ENCODE measurements at regions not wholly inside any gene's neighbourhood (a gene's known extent, or its start where the extent isn't known, plus 50 kb on each side); places are given as distances from the start of the nearest gene placed in this dataset.

GRCh38 chr19:34844277-34844676 lies 71.3 kb upstream of the ZNF599 start:
- H3K27ac ChIP-seq, result no peak overlapping the region
- H3K27me3 ChIP-seq, result no peaks in the 10 kb centered on the region
- no peak for TF ChIP-seq Cebpa-rat (IDR thresholded peaks at IDR 0.05)

GRCh38 chr19:34841780-34842179 lies 68.8 kb upstream of the ZNF599 start:
- no peaks in the 10 kb centered on the region; the same call in 1 of the 2 replicates for H3K36me3 ChIP-seq
- H3K27ac ChIP-seq, result no peak overlapping the region
- no peak for TF ChIP-seq Cebpa-rat (IDR thresholded peaks at IDR 0.05)
- peaks cover 8% of the 10 kb centered on the region; the same call in 1 of the 2 replicates for H3K4me1 ChIP-seq
- no peaks in the 10 kb centered on the region for H4K20me1 ChIP-seq
- H3K27me3 ChIP-seq, result no peaks in the 10 kb centered on the region
- no peak overlapping the region for H3K9ac ChIP-seq
- 0 out of 2 replicates have a peak, but pooled peaks cover under 1% of the 10 kb centered on the region for H3K9me3 ChIP-seq
- no peak overlapping the region for H3K4me3 ChIP-seq
- no peak overlapping the region for H3K4me2 ChIP-seq

More at GRCh38 chr19:34844277-34844676, 71.3 kb upstream of the ZNF599 start:
- Histone ChIP-seq H3K36me3 (peaks cover 21% of the 10 kb centered on the region), H3K4me2 (no peak overlapping the region), H3K4me3 (no peak overlapping the region), H4K20me1 (no peaks in the 10 kb centered on the region), H3K4me1 (no peaks in the 10 kb centered on the region), H3K9me3 (peaks cover 24% of the 10 kb centered on the region), H3K9ac (no peak overlapping the region)

- no peak overlapping the region for H3K27ac ChIP-seq
- H3K27me3 ChIP-seq, result no peaks in the 10 kb centered on the region
- no peaks in the 10 kb centered on the region for H4K20me1 ChIP-seq
- H3K9me3 ChIP-seq, result no peaks in the 10 kb centered on the region
- H3K4me1 ChIP-seq, result peaks cover 8% of the 10 kb centered on the region; the same call in 1 of the 2 replicates
- H3K4me3 ChIP-seq, result no peak overlapping the region
- no peaks in the 10 kb centered on the region; the same call in 1 of the 2 replicates for H3K36me3 ChIP-seq
- TF ChIP-seq Cebpa-rat (IDR thresholded peaks at IDR 0.05), result 0 out of 2 replicates have a peak, but pooled peaks have one; percentile 31
- no peak overlapping the region for H3K9ac ChIP-seq
- H3K4me2 ChIP-seq, result no peak overlapping the region
These were observed 65.9 kb upstream of the ZNF599 start for GRCh38 chr19:34838753-34839431.

DNA sequence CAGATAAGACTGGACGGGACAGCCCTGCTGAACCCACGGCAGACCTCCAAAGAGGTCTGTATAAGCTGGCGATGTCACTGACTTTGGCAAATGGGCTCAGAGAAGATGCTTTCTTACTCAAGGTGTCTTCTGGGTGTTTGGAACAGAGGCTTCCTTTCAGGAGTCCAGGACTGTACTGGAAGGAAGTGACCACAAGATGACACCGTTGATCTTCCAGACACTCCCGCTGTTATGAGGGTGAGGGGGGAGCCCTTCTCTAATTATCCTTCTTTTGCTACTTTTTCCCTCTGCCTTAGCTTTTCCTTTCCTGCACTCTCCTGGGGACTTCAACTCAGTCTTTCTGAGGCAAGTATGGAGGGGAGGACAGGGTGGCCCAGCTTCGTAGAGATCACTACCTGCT lies 65.2 kb upstream of the ZNF599 start:
- Histone ChIP-seq H3K9me3 (no peaks in the 10 kb centered on the region), H3K27me3 (no peaks in the 10 kb centered on the region), H3K4me3 (no peak overlapping the region), H3K9ac (no peak overlapping the region), H3K36me3 (no peaks in the 10 kb centered on the region; the same call in 1 of the 2 replicates), H3K27ac (no peak overlapping the region), H3K4me1 (peaks cover 8% of the 10 kb centered on the region; the same call in 1 of the 2 replicates), H4K20me1 (no peaks in the 10 kb centered on the region), H3K4me2 (no peak overlapping the region)
- no peak for TF ChIP-seq Cebpa-rat (IDR thresholded peaks at IDR 0.05)

GRCh38 chr19:34837262-34837661 lies 64.2 kb upstream of the ZNF599 start:
- Histone ChIP-seq H3K9me3 (no peaks in the 10 kb centered on the region), H3K36me3 (no peaks in the 10 kb centered on the region; the same call in 1 of the 2 replicates), H3K4me1 (peaks cover 8% of the 10 kb centered on the region; the same call in 1 of the 2 replicates), H3K4me3 (no peak overlapping the region), H3K27me3 (no peaks in the 10 kb centered on the region), H3K4me2 (no peak overlapping the region), H3K27ac (no peak overlapping the region), H3K9ac (no peak overlapping the region), H4K20me1 (no peaks in the 10 kb centered on the region)
- TF ChIP-seq Cebpa-rat (IDR thresholded peaks at IDR 0.05), result no peak

DNA sequence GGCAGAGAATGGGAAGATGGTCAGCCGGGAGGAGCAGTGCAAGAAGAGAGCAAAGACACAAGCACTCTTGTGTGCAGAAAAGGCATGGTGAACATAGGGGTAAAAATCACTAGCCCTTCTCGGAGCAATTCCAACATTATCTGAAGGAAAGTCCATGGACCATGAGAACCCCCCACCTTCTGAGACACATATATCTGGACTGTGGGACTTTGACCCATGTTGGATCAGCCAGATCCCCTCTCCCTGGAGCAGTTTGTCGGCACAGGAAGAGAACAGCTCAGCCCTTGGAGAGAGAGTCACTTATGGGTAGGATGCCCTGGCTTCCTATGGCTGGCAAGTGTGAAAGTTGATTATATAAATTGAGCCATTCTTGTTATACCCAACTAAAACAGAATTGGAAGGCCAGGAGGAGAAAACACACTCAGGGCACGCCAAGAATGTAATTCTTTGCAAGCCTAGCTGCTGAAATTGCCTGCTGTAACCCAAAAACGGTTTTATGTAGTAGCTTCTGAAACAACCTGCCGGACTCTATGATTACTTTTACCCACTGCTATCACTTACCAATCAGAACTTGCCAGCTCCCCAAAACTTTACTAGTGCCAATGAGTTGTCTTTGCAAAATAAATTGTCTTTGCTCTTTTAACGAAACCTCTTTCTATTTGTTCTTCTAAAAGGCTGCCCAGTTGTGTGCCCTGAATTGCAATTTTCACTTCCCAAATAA lies 62.8 kb upstream of the ZNF599 start:
- Histone ChIP-seq H3K36me3 (no peaks in the 10 kb centered on the region; the same call in 1 of the 2 replicates), H3K4me2 (no peak overlapping the region), H3K27me3 (no peaks in the 10 kb centered on the region), H3K4me1 (peaks cover 8% of the 10 kb centered on the region; the same call in 1 of the 2 replicates), H3K9ac (no peak overlapping the region), H3K9me3 (no peaks in the 10 kb centered on the region), H4K20me1 (no peaks in the 10 kb centered on the region), H3K27ac (no peak overlapping the region), H3K4me3 (no peak overlapping the region)
- no peak for TF ChIP-seq Cebpa-rat (IDR thresholded peaks at IDR 0.05)

DNA sequence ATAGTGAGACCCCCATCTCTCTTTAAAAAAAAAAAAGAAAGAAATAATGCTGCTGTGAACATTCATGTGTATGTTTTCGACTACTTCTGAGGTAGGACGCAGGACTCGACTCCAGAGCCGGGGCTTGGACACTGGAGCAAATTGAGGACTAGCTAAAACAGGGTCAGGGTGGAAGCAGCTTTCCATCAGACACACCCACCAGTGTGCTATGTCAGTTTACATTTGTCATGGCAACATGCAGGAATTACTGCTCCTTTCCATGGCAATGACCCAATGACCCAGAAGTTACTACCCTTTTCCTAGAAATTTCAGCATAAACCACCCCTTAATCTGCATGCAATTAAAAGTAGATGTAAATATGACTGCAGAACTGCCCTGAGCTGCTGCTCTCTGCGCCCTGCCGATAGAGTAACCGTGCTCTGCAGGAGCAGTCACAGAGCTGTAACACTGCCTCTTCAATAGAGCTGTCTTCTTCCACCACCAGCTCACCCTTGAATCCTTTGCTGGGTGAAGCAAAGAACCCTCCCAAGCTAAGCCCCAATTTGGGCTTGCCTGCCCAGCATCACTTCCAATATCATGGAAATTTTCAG lies 61.6 kb upstream of the ZNF599 start:
- Histone ChIP-seq H3K4me2 (no peak overlapping the region), H3K27me3 (no peaks in the 10 kb centered on the region), H3K4me3 (no peak overlapping the region), H3K36me3 (no peaks in the 10 kb centered on the region; the same call in 1 of the 2 replicates), H3K9me3 (no peaks in the 10 kb centered on the region), H3K4me1 (peaks cover 8% of the 10 kb centered on the region; the same call in 1 of the 2 replicates), H4K20me1 (no peaks in the 10 kb centered on the region), H3K27ac (no peak overlapping the region), H3K9ac (no peak overlapping the region)
- TF ChIP-seq Cebpa-rat (IDR thresholded peaks at IDR 0.05), result no peak

DNA sequence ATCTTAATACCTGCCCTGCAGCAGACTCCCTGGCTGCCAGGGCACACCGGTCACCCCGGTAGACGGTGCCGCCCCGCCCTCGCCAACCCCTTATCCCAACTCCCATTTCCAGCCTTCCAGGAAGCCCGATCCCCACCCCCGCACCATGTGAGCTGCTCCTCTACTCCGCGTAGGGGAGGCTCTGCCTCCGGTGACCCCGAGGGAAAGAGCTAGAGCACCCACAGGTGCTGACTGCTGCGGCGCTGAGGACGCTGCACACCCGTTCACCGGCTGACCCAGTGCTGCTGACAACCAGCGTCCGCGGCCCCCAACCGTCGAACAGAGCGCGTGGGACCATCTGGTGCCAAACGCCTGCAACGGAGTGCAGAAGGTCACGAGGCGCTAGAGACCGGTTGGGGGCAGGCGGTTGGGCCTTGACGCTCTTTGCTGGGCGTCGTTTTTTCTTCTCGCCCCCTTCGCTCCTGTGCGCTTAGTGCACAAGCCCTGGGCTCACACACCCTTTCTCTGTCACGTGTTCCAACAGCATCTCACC lies 59.6 kb upstream of the ZNF599 start:
- H3K4me2 ChIP-seq, result no peak overlapping the region
- H3K9ac ChIP-seq, result no peak overlapping the region
- peaks cover 5% of the 10 kb centered on the region; the same call in 1 of the 2 replicates for H3K4me1 ChIP-seq
- H3K27me3 ChIP-seq, result no peaks in the 10 kb centered on the region
- no peaks in the 10 kb centered on the region for H3K36me3 ChIP-seq
- TF ChIP-seq Cebpa-rat (IDR thresholded peaks at IDR 0.05), result no peak
- no peaks in the 10 kb centered on the region for H3K9me3 ChIP-seq
- H4K20me1 ChIP-seq, result no peaks in the 10 kb centered on the region
- H3K4me3 ChIP-seq, result no peak overlapping the region
- no peak overlapping the region for H3K27ac ChIP-seq

GRCh38 chr19:34831714-34832113 lies 58.7 kb upstream of the ZNF599 start:
- no peaks in the 10 kb centered on the region for H4K20me1 ChIP-seq
- H3K9ac ChIP-seq, result no peak overlapping the region
- no peak for TF ChIP-seq Cebpa-rat (IDR thresholded peaks at IDR 0.05)
- H3K36me3 ChIP-seq, result no peaks in the 10 kb centered on the region
- H3K4me2 ChIP-seq, result no peak overlapping the region
- H3K27me3 ChIP-seq, result no peaks in the 10 kb centered on the region
- no peaks in the 10 kb centered on the region for H3K4me1 ChIP-seq
- H3K27ac ChIP-seq, result no peak overlapping the region
- no peaks in the 10 kb centered on the region for H3K9me3 ChIP-seq
- H3K4me3 ChIP-seq, result no peak overlapping the region

Measured in BLaER1 (cell line).